NCI-H1436 treated with DMSO at 0.1 percent for 48 hours (cell line): ENCODE measurements at regions not wholly inside any gene's neighbourhood (a gene's known extent, or its start where the extent isn't known, plus 50 kb on each side); places are given as distances from the start of the nearest gene placed in this dataset.
"Not testable (repeated sequence)": the region's sequence is repeated elsewhere in the genome, so short reads cannot be mapped to it uniquely, and the experiment has no call there.

ENCODE experiments used
- DNase-seq: peaks from one replicate; lab custom pipeline; 2025; lab: John Stamatoyannopoulos, UW

DNA sequence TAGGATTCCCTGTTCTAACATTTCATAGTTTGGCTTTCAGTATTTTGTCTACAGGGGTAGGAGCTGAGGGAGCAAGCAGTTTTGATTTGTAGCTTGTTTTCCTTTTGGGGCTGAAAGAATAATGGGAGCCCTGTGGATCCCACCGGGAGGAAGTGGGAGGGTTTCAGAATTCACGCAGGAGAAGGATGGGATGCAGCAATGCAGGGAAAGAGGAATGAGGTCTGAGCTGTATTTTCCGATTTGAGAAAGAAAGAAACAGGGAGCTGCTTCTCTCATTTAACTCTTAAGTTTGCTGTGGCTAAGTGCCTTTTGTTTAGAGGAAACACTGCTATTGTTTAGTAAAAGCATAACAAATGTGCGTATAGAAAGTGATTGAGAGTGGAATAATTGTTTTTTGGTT, 141.0 kb downstream of the ADCYAP1 start:
- no peak for DNase-seq

DNA sequence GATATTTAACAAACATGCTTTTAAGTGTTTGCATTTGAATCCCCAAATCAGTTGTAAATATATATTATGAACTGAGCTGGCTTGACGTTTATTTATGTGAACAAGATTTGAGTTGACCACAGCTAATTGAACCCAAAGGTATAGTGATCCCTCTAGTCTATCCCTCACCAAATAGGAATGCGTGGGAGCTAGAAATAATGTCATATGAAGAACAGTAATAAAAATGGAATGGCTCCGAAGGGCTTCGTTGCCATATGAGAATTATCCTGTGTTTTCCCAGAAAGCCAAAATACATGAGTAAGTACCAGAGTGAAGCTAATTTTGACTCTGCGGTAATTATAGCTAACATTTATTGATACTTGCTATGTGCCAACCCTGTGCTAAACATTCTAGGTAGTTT, 142.7 kb downstream of the ADCYAP1 start:
- no peak for DNase-seq

DNA sequence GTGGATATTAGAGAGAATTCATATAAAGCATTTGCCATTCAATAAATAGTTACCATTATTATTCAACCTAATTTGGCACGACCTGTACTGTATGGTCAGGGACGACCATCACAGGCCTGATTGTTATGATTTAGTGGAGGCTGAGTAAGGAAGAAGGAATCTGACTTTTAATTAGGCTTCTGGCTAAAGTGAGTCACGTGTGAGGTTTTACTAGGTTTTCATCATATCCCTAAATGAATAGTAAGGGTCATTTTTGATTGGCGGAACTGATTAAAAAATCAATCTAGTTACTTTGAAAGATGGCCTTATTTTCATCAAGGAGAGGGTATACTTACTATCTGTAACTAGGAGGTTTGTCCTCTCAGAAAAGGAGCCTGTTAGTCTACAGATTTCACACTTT, 143.4 kb downstream of the ADCYAP1 start:
- no peak for DNase-seq

DNA sequence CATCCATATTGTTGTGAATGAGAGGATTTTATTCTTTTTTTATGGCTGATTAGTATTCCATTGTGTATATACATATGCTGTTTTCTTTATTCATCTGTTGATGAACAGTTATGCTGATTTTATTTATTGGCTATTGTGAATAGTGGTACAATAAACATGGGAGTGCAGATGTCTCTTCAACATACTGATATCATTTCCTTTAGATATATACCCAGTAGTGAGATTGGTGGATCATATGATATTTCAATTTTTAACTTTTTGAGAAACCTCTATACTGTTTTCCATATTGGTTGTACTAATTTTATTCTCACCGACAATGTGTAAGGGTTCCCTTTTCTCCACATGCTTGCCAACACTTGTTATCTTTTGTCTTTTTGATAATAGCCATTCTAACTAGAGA, 144.5 kb downstream of the ADCYAP1 start:
- no peak for DNase-seq

DNA sequence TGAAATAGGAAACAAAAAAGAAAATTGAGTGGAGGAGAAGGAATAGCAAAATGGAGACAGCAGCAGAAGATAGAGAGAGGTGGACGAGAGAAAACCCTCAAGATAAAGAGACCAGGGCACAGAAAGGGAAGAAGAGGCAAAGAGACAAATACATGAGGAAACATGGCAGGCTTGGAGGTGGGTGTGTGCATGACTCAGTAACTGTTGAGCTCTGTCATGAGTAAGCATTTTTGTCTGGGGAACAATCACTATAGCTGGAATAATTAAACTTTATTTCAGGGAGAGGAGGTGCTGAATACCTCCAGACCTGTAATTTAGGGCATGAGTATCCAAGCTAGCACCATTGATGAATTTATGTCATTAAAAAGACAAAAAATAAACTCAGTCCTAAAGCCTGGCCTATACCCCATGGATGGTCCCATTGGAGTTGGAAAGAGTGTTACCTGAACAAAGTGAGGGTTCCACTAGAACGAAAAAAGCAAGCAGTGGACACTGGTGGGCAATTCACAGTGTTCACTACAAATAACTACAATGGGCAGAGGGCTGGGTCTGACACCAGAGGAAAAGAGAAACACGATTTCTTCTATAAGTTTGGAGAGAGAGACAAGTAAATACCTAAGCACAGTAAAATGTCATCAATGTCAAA, 145.5 kb downstream of the ADCYAP1 start:
- no peak for DNase-seq

DNA sequence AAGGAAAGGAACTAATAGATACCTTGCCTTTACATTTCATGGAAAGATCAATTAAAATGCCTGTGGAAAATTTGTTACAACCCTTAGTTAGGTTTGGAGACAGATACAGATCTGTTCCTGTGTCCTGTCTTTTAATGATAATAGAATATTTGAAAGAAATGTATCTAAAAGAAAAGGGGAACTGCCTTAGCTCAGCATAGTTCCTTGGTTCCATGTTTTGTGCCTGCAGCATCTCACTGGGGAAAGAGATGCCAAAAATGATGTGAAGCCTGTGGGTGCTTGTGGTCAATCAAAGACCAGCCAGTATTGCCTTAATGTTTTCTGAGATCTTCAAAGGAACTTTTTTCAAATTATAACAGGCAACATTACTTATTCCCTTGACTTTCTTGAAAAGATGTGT, 147.6 kb downstream of the ADCYAP1 start:
- no peak for DNase-seq

DNA sequence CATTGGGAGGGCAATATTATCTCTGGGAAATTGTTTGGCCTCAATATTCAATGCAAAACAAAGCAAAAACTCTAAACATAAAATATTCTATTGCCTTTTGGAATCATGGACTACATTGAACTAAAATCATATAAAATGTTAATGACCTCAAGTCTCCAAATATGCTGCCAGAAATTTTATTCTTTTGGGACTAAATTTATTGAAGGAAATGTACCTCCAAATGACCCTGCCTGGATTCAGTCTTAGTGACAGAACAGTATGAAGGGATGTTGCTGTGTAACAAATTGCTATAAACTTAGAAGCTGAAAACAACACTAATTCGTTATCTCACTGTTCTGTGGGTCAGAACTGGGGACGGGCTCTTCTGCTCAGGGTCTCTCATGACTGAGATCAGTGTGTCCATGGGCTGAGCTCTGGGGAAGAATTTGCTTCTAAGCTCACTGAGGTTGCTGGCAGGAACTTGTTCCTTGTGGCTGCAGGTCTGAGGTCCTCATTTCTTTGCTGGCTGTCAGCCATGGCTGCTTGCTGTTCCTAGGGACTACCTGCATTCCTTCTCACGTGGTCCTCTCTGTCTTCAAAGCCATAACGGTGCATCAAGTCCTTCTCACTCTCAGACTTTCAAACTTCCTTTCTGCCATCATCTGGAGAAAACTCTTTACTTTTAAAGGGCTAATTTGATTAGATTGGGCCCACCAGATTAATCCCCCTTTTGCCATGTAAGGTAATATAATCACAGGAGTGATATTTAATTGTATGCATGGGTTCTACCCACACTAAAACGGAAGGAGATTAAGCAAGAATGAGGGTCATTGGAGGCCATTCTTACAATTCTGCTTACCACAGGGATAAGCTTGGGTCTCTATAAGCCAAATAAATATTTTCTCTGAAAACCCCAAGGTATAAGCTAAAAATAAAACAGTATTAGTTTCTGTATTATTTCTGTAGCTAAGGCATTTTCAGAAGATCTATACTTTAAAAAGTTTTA, 149.0 kb downstream of the ADCYAP1 start:
- no peak for DNase-seq

DNA sequence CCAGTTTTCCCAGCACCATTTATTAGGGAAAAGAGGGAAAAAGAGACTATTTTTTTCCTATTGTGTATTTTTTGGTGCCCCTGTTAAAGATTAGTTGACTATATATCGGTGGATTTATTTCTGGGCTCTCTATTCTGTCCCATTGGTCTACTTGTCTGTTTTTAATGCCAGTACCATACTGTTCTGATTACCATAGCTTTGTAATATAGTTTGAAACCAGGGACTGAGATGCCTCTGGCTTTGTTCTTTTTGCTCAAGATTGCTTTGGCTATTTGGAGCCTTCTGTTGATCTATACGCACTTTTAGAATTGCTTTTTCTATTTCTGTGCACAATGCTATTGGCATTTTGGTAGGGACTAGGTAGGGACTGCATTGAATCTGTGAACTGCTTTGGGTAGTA, 151.7 kb downstream of the ADCYAP1 start:
- DNase-seq, result no peak

DNA sequence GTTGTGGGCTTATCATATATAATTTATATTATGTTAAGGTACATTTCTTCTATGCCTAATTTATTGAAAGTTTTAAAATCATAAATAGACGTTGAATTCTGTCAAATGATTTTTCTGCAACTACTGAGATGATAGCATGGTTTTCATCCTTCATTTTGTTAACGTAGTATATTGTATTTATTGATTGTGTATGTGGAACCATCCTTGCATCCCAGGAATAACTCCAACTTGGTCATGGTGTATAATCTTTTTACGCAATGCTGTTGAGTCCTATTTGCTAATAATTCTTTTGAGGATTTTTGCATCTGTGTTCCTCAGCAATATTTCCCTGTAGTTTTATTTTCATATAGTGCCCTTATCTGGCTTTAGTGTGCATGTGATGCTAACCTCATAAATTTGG, 152.7 kb downstream of the ADCYAP1 start:
- no peak for DNase-seq

DNA sequence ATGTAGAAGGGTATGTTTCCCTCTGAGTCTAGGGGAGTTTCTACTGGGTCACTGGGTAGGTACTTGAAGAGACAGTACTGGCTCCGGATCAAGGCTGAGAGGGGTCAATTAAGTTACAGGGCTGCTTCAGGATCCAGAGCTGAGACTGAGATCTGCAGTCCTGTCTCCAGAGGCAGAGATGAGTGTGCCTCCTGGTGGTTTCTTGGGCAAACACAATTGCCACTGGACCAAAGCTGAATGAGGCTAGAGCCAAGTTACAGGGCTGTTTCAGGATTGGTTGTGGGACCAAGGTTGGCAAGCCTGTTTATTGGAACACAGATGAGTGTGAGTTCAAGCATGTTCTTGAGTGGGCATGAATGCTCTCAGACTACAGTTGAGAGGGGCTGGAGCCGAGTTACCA, 157.9 kb downstream of the ADCYAP1 start:
- no peak for DNase-seq

DNA sequence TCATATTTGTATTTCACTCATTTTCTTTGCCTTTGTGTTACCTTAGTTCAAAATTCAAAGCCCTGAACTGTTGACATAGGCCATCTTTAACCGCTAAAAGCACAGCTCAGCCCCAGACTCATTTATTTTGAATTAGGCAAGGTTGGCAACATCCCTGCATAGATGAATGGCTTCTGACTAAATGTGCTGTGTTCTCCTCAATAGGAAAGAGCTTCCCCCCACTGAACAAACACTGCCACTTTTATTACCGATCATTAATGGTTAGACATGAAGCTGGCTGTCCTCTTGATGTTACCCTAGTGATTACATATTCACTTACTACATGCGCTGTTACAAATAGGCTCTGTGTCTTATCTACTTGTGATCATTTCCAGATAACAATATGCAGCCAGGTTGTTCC, 170.7 kb downstream of the ADCYAP1 start:
- DNase-seq, result peak; percentile 20

DNA sequence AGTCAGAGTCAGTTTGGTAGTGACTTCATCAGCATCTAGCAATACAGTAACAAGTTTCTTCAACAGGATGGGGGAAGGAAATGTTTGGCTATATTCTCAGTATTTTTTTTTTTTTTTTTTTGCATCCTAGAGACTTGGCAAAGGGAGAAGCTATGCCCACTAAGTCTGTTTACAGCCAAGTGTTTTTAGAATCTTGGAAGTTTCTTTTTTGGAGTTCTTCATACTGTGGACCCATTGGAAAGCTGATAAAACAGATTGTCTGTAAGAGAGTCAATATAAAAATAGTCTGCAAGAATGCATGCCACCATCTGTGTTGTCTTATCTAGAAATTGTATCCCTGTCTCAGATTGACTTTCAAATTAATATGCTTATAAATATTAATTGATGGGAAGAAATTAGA, 171.2 kb downstream of the ADCYAP1 start:
- no peak for DNase-seq

DNA sequence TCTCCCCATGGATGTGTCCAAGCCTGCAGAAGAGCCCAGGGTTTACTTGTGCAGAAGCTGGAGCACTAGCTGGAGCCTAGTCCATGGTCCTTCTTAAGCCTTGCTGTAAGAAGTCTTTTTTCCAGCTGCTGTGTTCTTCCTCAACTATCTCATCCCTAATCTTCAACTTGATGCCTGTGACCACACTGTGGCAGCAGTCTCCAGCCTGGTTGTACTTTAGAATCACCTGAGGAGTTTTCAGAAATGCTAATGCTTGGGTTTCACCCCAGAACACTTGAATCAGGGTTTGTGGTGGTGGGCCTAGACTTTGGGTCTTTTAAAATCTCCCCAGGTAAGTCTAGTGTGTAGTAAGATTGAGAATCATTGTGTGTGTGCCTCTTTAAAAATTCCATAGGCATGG, 173.6 kb downstream of the ADCYAP1 start:
- DNase-seq, result no peak

DNA sequence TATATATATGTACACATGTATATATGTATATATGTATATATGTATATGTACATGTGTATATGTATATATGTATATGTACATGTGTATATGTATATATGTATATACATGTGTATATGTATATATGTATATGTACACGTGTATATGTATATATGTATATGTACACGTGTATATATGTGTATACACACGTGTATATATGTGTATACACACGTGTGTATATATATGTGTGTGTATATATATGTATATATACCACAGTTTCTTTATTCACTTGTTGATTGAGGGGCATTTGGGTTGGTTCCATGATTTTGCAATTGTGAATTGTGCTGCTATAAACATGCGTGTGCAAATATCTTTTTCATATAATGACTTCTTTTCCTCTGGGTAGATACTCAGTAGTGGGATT, 179.0 kb downstream of the ADCYAP1 start:
- DNase-seq, result not testable (repeated sequence)

DNA sequence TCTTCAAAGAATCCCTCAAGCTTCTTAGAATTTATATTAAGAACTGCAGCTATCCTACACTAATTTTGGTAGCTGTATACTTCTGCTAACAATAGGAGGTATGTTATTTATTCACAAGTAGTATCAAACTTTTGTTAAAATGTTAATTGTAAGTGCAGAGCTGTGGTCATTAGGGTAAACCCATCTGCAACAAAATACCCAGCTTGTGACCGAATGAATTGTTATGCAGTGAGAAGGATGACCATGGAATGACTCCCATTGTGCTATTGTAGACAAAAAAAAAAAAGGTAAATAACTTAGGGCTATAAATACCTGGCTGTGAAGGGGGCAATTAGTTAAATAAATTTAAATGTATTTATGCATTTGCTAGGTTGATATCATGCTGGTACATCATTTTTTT, 186.1 kb downstream of the ADCYAP1 start:
- DNase-seq, result no peak

DNA sequence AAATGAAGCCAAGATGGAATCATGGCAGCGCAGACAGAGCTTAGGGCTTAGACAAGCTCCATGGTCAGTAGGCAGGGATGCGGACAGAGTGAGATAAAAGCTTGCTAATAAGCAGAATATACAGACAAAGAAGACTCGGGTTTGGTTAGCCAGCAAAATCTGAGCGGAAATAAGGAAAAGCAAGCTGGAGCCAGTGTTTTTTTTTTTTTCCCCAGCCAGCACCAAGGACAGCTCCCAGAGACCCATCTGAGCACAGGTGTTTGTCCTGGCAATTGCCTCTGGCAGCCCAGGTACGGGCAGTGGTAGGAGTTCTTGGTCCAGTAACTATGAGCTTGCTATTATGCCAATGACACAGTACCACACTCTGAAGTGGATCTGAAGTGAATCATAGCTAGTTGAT, 187.6 kb downstream of the ADCYAP1 start:
- no peak for DNase-seq

DNA sequence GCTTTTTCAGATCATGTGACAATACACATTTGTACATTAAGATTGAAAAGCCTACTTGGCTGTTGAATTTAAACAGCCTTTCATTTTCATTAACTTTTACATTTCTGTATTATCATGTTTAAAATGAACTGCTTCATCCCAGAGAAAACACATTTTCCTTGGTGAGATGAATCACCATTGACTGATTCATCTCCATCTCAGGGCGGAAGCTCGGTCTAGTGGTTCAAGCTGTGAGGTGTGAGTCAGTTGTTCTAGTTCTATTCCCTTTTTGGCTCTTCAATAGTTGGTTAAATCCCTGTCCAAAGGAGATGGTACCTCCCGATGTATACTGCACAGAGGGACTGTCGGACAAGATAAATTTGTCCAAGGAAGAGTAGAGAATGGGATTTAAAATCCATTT, 189.7 kb downstream of the ADCYAP1 start:
- no peak for DNase-seq

DNA sequence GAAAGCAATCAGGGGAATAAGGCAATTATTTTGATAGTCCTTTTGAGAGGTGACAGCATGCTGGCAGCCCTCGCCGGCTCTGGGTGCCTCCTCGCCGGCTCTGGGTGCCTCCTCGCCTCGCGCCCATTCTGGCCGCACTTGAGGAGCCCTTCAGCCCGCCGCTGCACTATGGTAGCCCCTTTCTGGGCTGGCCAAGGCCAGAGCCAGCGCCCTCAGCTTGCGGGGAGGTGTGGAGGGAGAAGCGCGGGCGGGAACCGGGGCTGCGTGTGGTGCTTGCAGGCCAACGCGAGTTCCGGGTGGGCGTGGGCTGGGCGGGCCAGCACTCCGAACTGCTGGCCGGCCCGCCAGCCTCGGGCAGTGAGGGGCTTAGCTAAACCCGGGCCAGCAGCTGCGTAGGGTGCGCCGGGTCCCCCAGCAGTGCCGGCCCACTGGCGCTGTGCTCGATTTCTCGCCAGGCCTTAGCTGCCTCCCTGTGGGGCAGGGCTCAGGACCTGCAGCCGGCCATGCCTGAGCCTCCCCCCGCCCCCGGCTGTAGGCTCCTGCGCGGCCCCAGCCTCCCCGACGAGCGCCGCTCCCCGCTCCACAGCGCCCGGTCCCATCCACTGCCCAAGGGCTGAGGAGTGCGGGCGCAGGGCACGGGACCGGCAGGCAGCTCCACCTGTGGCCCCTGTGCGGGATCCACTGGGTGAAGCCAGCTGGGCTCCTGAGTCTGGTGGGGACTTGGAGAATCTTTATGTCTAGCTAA, 193.5 kb downstream of the ADCYAP1 start:
- not testable (repeated sequence) for DNase-seq

DNA sequence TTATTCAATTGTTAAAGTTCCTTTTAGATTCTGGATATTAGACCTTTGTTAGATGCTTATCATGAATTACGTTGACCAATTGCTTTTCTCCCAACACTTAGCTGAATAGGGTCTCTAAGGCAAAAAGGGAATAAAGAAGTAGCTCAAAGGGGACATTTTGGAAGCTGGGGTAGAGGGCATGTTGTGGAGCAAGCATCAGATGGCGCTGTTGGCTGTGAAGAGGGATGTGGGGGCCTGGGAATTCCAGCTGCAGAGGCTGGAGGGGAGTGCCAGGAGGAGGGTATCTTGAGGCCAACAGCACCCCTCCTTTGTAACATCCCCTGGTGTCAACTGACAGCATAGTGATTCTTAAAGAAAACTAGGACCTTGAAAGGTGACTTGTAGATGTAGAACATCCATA, 198.2 kb downstream of the ADCYAP1 start:
- DNase-seq, result no peak

DNA sequence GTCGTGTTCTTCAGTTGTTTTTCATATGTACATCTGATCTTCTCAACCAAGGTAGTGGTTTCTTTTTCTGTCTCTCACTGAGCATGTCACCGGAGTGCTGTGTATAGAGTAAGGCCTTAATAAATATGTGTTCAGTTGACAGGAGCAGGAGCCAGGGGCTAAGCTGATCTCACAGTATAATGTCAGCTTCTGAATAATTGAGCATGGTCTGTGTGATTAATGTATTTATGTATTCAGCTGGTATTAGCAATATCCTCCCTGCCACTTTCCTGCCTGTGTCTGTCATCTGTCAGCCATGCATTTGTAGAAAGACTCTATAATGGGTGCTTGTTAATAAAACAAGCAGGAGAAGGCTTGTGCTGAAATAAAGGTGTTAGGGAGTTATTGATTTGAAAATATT, 198.9 kb downstream of the ADCYAP1 start:
- DNase-seq, result no peak

DNA sequence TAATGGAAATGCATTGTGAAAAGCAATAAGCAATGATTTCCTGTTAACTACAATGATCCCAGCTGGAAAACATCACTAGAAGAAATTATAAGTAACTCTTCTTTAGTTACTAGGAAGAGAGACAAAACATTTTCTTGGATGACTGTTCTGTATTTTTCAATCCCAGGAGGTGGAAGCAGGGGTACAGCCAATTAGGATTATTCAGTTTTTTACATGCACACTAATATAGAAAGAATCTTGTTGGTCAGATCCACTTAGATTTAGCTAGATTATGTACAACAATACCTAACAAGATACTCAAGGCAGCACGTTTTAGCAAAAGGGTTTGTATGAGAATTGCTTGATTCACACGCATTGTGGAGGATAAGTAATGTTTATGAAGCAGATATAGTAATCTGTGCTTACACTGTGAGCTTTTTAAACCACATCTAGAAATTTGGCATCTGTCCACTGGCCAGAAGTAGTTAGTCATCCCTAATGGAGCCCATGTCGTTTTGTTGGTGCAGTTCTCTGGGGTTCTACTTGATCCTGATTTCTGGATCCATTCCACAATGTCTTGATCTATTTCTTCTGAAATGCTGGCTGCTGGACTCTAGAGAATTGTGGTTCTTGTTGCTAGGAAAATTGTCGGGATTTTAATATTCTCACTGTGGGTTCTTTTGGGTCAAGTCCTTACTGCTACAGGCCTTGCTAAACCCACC, 199.7 kb downstream of the ADCYAP1 start:
- DNase-seq, result no peak

DNA sequence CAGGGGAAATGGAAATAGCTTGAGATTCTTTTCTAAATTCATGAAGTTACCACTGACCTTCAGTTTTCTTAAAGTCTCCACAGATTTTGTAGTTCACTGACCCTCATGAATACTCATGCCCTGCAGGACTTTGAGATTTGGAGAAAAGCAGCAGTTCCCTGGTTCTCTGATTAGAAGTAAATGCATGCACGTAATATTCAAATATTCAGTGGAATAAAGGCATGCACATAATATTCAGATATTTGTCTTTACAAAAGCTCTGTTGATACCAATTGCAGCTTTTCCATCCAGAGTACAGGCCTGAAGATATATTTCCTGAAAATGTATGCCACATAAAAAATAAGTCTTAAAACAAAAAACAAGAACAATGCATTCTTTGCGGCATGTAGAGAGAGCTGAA, 219.8 kb downstream of the ADCYAP1 start:
- no peak for DNase-seq
